HG03196 (cell line): ENCODE measurements at regions not wholly inside any gene's neighbourhood (a gene's known extent, or its start where the extent isn't known, plus 50 kb on each side); places are given as distances from the start of the nearest gene placed in this dataset.

Source experiments
- ATAC-seq: cut with Tn5 transposase; IDR thresholded peaks from one replicate; pipeline ENCODE4 v1.9.1; 2021; ENCODE audit not compliant: unreplicated experiment

GRCh38 chr1:30194046-30194619 lies 529.3 kb downstream of the MATN1 start:
- no peak for ATAC-seq

GRCh38 chr1:30192969-30193630 lies 530.3 kb downstream of the MATN1 start:
- ATAC-seq, result no peak

GRCh38 chr1:30191154-30191702 lies 532.2 kb downstream of the MATN1 start:
- ATAC-seq, result no peak

GRCh38 chr1:30190511-30191153 lies 532.8 kb downstream of the MATN1 start:
- no peak for ATAC-seq

GRCh38 chr1:30189818-30190500 lies 533.4 kb downstream of the MATN1 start:
- ATAC-seq, result no peak

- ATAC-seq, result no peak
These were observed 534.4 kb downstream of the MATN1 start for GRCh38 chr1:30188999-30189398.

- no peak for ATAC-seq
These were observed 535.1 kb downstream of the MATN1 start for GRCh38 chr1:30188329-30188728.

- ATAC-seq, result no peak
These were observed 535.9 kb downstream of the MATN1 start for GRCh38 chr1:30187413-30188023.

GRCh38 chr1:30186586-30186985 lies 536.8 kb downstream of the MATN1 start:
- ATAC-seq, result no peak

GRCh38 chr1:30185809-30186208 lies 537.6 kb downstream of the MATN1 start:
- ATAC-seq, result no peak

- no peak for ATAC-seq
These were observed 538.1 kb downstream of the MATN1 start for GRCh38 chr1:30185313-30185712.

- no peak for ATAC-seq
These were observed 538.8 kb downstream of the MATN1 start for GRCh38 chr1:30184393-30185141.

- ATAC-seq, result no peak
These were observed 539.5 kb downstream of the MATN1 start for GRCh38 chr1:30183895-30184294.

GRCh38 chr1:30183006-30183405 lies 540.4 kb downstream of the MATN1 start:
- no peak for ATAC-seq

GRCh38 chr1:30179942-30180543 lies 543.3 kb downstream of the MATN1 start:
- ATAC-seq, result no peak

- ATAC-seq, result no peak
These were observed 546.9 kb downstream of the MATN1 start for GRCh38 chr1:30176477-30176876.

GRCh38 chr1:30174499-30174898 lies 548.9 kb downstream of the MATN1 start:
- ATAC-seq, result no peak

GRCh38 chr1:30173560-30173959 lies 549.8 kb downstream of the MATN1 start:
- ATAC-seq, result no peak

GRCh38 chr1:30172757-30173156 lies 550.6 kb downstream of the MATN1 start:
- ATAC-seq, result no peak

- ATAC-seq, result no peak
These were observed 551.1 kb downstream of the MATN1 start for GRCh38 chr1:30172299-30172694.
